Endothelial cell of umbilical vein (primary cell): ENCODE measurements at regions not wholly inside any gene's neighbourhood (a gene's known extent, or its start where the extent isn't known, plus 50 kb on each side); places are given as distances from the start of the nearest gene placed in this dataset.

Experiments used
- BruUV-seq: library from RNA; stranded (reverse); fragments of 400-500 nt; replicated peaks from 2 replicates; lab custom pipeline; 2021; lab: Mats Ljungman, UMichigan
- CTCF ChIA-PET: fragments of 300-600, 350-600 bp; sonication (Branson Sonifier 250); formaldehyde crosslinking; loops from one replicate; lab custom pipeline; 2021; ENCODE audit warnings: antibody characterized with exemption, inconsistent platforms; lab: Charles Lee
- POLR2A ChIA-PET: fragments of 300-600, 350-600 bp; sonication (Branson Sonifier 250); formaldehyde crosslinking; loops from one replicate; lab custom pipeline; 2021; ENCODE audit warnings: antibody characterized with exemption, inconsistent platforms; lab: Charles Lee
- DNase-seq: peaks from one replicate; pipeline ENCODE4 v3.0.0-alpha.2; 2011; ENCODE audit warnings: low read depth, low spot score
- FAIRE-seq: peaks from 2 replicates; lab custom pipeline; 2011; peaks lifted over from hg19 to GRCh38; lab: Jason Lieb, UNC
- H2AFZ ChIP-seq: 2 replicates; pipeline ENCODE4 v1.6.0; 2012; ENCODE audit warnings: low read depth, low read length, control low read depth, inconsistent platforms
- H3K27ac ChIP-seq: 2 replicates; pipeline ENCODE4 v1.5.1; 2011; ENCODE audit warnings: low read depth, mild to moderate bottlenecking, control low read depth, low read length, moderate library complexity; ENCODE audit not compliant: insufficient read depth
- H3K27me3 ChIP-seq, 2 experiments: 2 replicates each; pipeline versions ENCODE4 v1.6.0 to v1.6.1; 2011; ENCODE audit warnings: low read length in 2 of 2, mixed read lengths in 1 of 2; ENCODE audit not compliant: control insufficient read depth in 2 of 2, insufficient read depth in 2 of 2
- H3K36me3 ChIP-seq, 2 experiments: 2 replicates in 1 of 2; 3 replicates in 1 of 2; pipeline ENCODE4 v1.5.1; 2011; ENCODE audit warnings: low read length in 2 of 2, mild to moderate bottlenecking in 1 of 2, moderate library complexity in 1 of 2; ENCODE audit not compliant: control insufficient read depth in 2 of 2, insufficient read depth in 2 of 2; ENCODE audit errors: extremely low read depth in 1 of 2
- H3K4me1 ChIP-seq: 3 replicates; pipeline ENCODE4 v1.5.1; 2011; ENCODE audit warnings: mild to moderate bottlenecking, low read length; ENCODE audit not compliant: control insufficient read depth, insufficient read depth; ENCODE audit errors: extremely low read depth
- H3K4me2 ChIP-seq: 2 replicates; pipeline ENCODE4 v1.6.1; 2011; ENCODE audit warnings: low read length, control low read depth, mixed read lengths; ENCODE audit not compliant: insufficient read depth
- H3K4me3 ChIP-seq, 3 experiments: fragments of 200-600 bp in 1 of 3; sonication (generic), shearing (Covaris generic) in 1 of 3; replicated peaks in 1 of 3; 2 replicates each; pipeline ENCODE4 v1.5.1; 2011 to 2016; ENCODE audit warnings: control low read depth in 3 of 3, low read length in 3 of 3, mild to moderate bottlenecking in 2 of 3, inconsistent platforms in 1 of 3, low read depth in 1 of 3, moderate library complexity in 1 of 3; ENCODE audit not compliant: insufficient read depth in 1 of 3
- H3K79me2 ChIP-seq: 2 replicates; pipeline ENCODE4 v1.6.0; 2012; ENCODE audit warnings: low read length, inconsistent platforms; ENCODE audit not compliant: control insufficient read depth, insufficient read depth
- H3K9ac ChIP-seq: replicated peaks from 2 replicates; pipeline ENCODE3; 2011; ENCODE audit warnings: low read length, control low read depth; ENCODE audit not compliant: insufficient read depth; ENCODE audit errors: extremely low read depth
- H3K9me1 ChIP-seq: replicated peaks from 3 replicates; pipeline ENCODE4 v1.6.0; 2011; ENCODE audit warnings: mild to moderate bottlenecking, low read length; ENCODE audit not compliant: control insufficient read depth, insufficient read depth; ENCODE audit errors: extremely low read depth
- H3K9me3 ChIP-seq: replicated peaks from 2 replicates; pipeline ENCODE4 v1.5.1; 2012; ENCODE audit warnings: low read length, inconsistent platforms; ENCODE audit not compliant: control insufficient read depth, insufficient read depth
- H4K20me1 ChIP-seq: replicated peaks from 2 replicates; pipeline ENCODE3; 2011; ENCODE audit warnings: mild to moderate bottlenecking, low read length; ENCODE audit not compliant: control insufficient read depth, insufficient read depth; ENCODE audit errors: extremely low read depth
- EZH2 ChIP-seq: IDR thresholded peaks from 2 replicates; pipeline ENCODE4 v1.6.1; 2012; ENCODE audit warnings: borderline replicate concordance, low read depth, mild to moderate bottlenecking, moderate library complexity, low read length, inconsistent platforms; ENCODE audit not compliant: severe bottlenecking
- FOS ChIP-seq: IDR thresholded peaks from 2 replicates; pipeline ENCODE4 v1.6.1; 2011; ENCODE audit warnings: mild to moderate bottlenecking, low read length, moderate library complexity, borderline replicate concordance; ENCODE audit not compliant: insufficient read depth
- GATA2 ChIP-seq: IDR thresholded peaks from 2 replicates; pipeline ENCODE4 v1.7.0; 2011; ENCODE audit warnings: low read depth, mild to moderate bottlenecking, moderate library complexity, mixed read lengths, low read length; ENCODE audit not compliant: insufficient read length, insufficient read depth
- JUN ChIP-seq: IDR thresholded peaks from 2 replicates; pipeline ENCODE4 v1.6.1; 2011; ENCODE audit warnings: borderline replicate concordance, low read depth; ENCODE audit not compliant: insufficient read length, insufficient read depth
- MYC ChIP-seq: IDR thresholded peaks from one replicate; pipeline ENCODE4 v1.6.1; 2011; ENCODE audit warnings: mild to moderate bottlenecking, low read depth, low read length
- POLR2A ChIP-seq: IDR thresholded peaks from 2 replicates; pipeline ENCODE4 v1.6.1; 2012; ENCODE audit warnings: low read depth, mild to moderate bottlenecking, control low read depth, low read length
- POLR2AphosphoS5 ChIP-seq: IDR thresholded peaks from 2 replicates; pipeline ENCODE4 v1.6.1; 2012; ENCODE audit warnings: low read depth, mild to moderate bottlenecking, control low read depth, low read length, moderate library complexity; ENCODE audit not compliant: insufficient read depth
- dilution Hi-C: fragments of 300-500 bp; cut with MboI; formaldehyde crosslinking; loops from one replicate; pipeline ENCODE4 v1.15.0; 2019; ENCODE audit warnings: low sequenced_read_pairs; ENCODE audit not compliant: extremely low pct_ligation_motif_present
- intact Hi-C: fragments of 100-400 bp; cut with micrococcal nuclease; formaldehyde crosslinking; loops from one replicate; pipeline ENCODE4 v1.10.0; 2022
- TF ChIP-seq, protein P1 (sequence below): IDR thresholded peaks from 2 replicates; pipeline ENCODE4 v1.6.1; 2011; ENCODE audit not compliant: insufficient read depth, insufficient read length
- TF ChIP-seq, protein P2 (sequence below), 2 donors: IDR thresholded peaks; 1 replicate in 1 of 2; 2 replicates in 1 of 2; pipeline ENCODE4 v1.5.1; 2011; ENCODE audit warnings: low read length in 2 of 2, mild to moderate bottlenecking in 2 of 2, moderate library complexity in 2 of 2, control low read depth in 1 of 2, inconsistent platforms in 1 of 2, low read depth in 1 of 2; ENCODE audit not compliant: insufficient read depth in 1 of 2; ENCODE audit errors: extremely low read depth in 1 of 2

- no peaks in the 10 kb centered on the region for H3K9me1 ChIP-seq
- H3K36me3 ChIP-seq: no peaks in the 10 kb centered on the region
- no peak for DNase-seq
- CTCF ChIA-PET: no interaction called here
- H3K4me1 ChIP-seq: no peaks in the 10 kb centered on the region
- no peaks in the 10 kb centered on the region for H3K79me2 ChIP-seq
- H4K20me1 ChIP-seq: no peaks in the 10 kb centered on the region
- TF ChIP-seq, protein P1, sequence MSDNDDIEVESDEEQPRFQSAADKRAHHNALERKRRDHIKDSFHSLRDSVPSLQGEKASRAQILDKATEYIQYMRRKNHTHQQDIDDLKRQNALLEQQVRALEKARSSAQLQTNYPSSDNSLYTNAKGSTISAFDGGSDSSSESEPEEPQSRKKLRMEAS: no peak
- no peak for TF ChIP-seq FOS
- TF ChIP-seq, protein P2, sequence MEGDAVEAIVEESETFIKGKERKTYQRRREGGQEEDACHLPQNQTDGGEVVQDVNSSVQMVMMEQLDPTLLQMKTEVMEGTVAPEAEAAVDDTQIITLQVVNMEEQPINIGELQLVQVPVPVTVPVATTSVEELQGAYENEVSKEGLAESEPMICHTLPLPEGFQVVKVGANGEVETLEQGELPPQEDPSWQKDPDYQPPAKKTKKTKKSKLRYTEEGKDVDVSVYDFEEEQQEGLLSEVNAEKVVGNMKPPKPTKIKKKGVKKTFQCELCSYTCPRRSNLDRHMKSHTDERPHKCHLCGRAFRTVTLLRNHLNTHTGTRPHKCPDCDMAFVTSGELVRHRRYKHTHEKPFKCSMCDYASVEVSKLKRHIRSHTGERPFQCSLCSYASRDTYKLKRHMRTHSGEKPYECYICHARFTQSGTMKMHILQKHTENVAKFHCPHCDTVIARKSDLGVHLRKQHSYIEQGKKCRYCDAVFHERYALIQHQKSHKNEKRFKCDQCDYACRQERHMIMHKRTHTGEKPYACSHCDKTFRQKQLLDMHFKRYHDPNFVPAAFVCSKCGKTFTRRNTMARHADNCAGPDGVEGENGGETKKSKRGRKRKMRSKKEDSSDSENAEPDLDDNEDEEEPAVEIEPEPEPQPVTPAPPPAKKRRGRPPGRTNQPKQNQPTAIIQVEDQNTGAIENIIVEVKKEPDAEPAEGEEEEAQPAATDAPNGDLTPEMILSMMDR (IDR thresholded peaks at IDR 0.05; ENCODE audit: extremely low read depth in 1 of 2, insufficient read depth in 1 of 2, low read depth in 1 of 2, low read length in 2 of 2): no peak
- no peak for TF ChIP-seq EZH2
- no peak for TF ChIP-seq POLR2A
- no peak for TF ChIP-seq GATA2
- no peak for TF ChIP-seq POLR2AphosphoS5
- TF ChIP-seq JUN: no peak
- no peak for TF ChIP-seq MYC
- POLR2A ChIA-PET: no interaction called here
- no peak for FAIRE-seq
- no peak overlapping the region for H3K27ac ChIP-seq
- H3K4me2 ChIP-seq: no peak overlapping the region
- dilution Hi-C loops (no loop called here), intact Hi-C loops (no loop called here)
- BruUV-seq: no TSS peak
- no peak overlapping the region for H3K4me3 ChIP-seq
- H3K9ac ChIP-seq: no peak overlapping the region
- peaks cover 4% of the 10 kb centered on the region for H3K9me3 ChIP-seq
- no peak overlapping the region for H2AFZ ChIP-seq
- no peaks in the 10 kb centered on the region for H3K27me3 ChIP-seq
Measured at GRCh38 chr7:68978710-68979109, 619.6 kb upstream of the AUTS2 start.
